ENCODE measurements at regions not wholly inside any gene's neighbourhood (a gene's known extent, or its start where the extent isn't known, plus 50 kb on each side); places are given as distances from the start of the nearest gene placed in this dataset.

DNA sequence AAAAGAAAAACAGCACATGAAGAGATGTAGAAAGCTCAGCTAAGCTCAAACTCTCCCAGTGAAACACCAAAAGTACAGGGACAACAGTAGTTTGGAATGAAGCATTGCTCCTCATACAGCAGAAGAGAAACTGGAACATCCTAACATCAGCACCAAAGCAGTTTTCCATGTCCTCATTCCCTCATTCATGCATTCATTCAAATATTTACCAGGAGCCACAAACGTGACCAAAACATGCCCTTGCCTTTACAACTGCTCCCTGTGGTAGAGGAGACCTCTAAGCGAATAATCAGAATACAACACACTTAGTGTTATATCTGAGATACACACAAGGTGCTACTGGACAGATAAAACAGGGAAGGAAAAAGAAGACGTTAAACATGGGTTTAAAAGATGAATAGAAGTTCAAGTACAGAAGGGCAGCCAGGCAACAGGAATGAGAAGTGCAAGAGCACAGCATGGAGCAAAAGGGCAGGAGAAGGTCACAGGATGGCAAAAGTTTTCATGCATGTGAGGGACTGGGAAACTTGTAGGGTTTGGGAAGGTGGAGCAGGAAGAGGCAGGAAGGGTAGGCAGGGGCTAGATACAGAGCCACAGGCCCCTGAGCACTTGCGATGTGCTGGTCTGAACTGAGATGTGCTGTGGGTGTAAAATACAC is 58.5 kb upstream of the LMCD1 start:
- Histone ChIP-seq H3K27ac (replicated peaks) (no peak overlapping the region), H3K27me3 (ENCODE audit: insufficient read depth, poor library complexity, severe bottlenecking) (no peaks in the 10 kb centered on the region), H3K4me3 (replicated peaks; ENCODE audit: insufficient read depth, low read length) (no peak overlapping the region)
- no peak for TF ChIP-seq POLR2AphosphoS5 (IDR thresholded peaks at IDR 0.05; ENCODE audit: low read depth)
- TF ChIP-seq SPI1 (IDR thresholded peaks at IDR 0.05; ENCODE audit: borderline replicate concordance, low read depth): no peak
- TF ChIP-seq, protein P1, sequence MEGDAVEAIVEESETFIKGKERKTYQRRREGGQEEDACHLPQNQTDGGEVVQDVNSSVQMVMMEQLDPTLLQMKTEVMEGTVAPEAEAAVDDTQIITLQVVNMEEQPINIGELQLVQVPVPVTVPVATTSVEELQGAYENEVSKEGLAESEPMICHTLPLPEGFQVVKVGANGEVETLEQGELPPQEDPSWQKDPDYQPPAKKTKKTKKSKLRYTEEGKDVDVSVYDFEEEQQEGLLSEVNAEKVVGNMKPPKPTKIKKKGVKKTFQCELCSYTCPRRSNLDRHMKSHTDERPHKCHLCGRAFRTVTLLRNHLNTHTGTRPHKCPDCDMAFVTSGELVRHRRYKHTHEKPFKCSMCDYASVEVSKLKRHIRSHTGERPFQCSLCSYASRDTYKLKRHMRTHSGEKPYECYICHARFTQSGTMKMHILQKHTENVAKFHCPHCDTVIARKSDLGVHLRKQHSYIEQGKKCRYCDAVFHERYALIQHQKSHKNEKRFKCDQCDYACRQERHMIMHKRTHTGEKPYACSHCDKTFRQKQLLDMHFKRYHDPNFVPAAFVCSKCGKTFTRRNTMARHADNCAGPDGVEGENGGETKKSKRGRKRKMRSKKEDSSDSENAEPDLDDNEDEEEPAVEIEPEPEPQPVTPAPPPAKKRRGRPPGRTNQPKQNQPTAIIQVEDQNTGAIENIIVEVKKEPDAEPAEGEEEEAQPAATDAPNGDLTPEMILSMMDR (IDR thresholded peaks at IDR 0.05; ENCODE audit: insufficient read depth, low read length): no peak
- TF ChIP-seq, protein P2, sequence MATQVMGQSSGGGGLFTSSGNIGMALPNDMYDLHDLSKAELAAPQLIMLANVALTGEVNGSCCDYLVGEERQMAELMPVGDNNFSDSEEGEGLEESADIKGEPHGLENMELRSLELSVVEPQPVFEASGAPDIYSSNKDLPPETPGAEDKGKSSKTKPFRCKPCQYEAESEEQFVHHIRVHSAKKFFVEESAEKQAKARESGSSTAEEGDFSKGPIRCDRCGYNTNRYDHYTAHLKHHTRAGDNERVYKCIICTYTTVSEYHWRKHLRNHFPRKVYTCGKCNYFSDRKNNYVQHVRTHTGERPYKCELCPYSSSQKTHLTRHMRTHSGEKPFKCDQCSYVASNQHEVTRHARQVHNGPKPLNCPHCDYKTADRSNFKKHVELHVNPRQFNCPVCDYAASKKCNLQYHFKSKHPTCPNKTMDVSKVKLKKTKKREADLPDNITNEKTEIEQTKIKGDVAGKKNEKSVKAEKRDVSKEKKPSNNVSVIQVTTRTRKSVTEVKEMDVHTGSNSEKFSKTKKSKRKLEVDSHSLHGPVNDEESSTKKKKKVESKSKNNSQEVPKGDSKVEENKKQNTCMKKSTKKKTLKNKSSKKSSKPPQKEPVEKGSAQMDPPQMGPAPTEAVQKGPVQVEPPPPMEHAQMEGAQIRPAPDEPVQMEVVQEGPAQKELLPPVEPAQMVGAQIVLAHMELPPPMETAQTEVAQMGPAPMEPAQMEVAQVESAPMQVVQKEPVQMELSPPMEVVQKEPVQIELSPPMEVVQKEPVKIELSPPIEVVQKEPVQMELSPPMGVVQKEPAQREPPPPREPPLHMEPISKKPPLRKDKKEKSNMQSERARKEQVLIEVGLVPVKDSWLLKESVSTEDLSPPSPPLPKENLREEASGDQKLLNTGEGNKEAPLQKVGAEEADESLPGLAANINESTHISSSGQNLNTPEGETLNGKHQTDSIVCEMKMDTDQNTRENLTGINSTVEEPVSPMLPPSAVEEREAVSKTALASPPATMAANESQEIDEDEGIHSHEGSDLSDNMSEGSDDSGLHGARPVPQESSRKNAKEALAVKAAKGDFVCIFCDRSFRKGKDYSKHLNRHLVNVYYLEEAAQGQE (IDR thresholded peaks at IDR 0.05; ENCODE audit: insufficient replicate concordance, low read depth): no peak
- no peak for DNase-seq (ENCODE audit: low read depth in 1 of 2, low spot score in 1 of 2)

DNA sequence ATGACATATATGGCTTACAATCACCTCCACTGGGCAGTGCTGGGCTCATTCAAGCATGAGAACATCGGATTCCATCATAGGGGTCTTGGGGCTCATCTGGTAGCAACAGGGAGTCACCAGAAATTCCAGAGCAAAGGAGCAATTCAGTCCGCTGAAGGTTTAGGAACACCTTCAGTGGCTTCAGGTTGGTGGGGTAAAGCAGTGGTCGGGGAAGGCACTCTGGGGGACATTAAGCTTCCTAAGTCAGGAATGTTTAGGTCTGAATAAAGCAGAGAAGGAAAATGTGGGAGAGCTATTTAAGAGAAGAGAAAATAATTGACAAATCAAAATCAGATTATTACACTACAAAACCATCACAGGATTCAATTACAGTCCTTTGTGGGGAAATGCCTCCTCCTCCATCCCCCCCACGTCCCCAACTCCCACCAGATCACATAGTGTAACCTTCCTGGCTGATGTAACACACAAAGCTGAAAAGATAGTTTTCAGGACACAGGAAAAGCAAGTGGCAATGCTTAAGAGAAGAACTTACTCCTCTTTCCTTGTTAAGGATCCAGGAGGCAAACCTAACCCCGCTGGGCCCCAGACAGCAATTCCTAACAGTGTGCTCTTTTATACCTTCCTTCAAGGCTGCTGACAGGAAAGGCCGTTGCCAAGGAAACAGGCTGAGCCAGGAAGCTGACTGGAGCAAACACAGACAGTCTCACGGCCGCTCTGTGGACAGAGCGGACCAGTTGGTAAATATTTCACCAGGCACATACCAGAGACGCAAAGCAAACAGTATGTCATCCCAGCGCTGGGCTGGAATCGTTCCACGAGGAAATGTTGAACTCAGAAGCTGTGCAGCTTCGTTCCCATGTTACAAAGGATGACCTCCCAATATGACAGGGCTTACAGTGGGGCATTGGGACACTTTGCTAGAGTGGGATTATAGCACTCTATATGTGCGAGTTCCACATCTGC is 57.5 kb upstream of the LMCD1 start:
- no peak overlapping the region for H3K27ac ChIP-seq (replicated peaks)
- DNase-seq (ENCODE audit: low read depth in 1 of 2, low spot score in 1 of 2): no peak
- H3K4me3 ChIP-seq (replicated peaks; ENCODE audit: insufficient read depth, low read length): no peak overlapping the region
- TF ChIP-seq POLR2AphosphoS5 (IDR thresholded peaks at IDR 0.05; ENCODE audit: low read depth): no peak
- TF ChIP-seq, protein P1 (IDR thresholded peaks at IDR 0.05; ENCODE audit: insufficient read depth, low read length): no peak
- TF ChIP-seq, protein P2 (IDR thresholded peaks at IDR 0.05; ENCODE audit: insufficient replicate concordance, low read depth): no peak
- no peak for TF ChIP-seq GABPA (IDR thresholded peaks at IDR 0.05; ENCODE audit: low read depth)
- no peak for TF ChIP-seq SPI1 (IDR thresholded peaks at IDR 0.05; ENCODE audit: borderline replicate concordance, low read depth)
- H3K27me3 ChIP-seq (ENCODE audit: insufficient read depth, poor library complexity, severe bottlenecking): no peaks in the 10 kb centered on the region

DNA sequence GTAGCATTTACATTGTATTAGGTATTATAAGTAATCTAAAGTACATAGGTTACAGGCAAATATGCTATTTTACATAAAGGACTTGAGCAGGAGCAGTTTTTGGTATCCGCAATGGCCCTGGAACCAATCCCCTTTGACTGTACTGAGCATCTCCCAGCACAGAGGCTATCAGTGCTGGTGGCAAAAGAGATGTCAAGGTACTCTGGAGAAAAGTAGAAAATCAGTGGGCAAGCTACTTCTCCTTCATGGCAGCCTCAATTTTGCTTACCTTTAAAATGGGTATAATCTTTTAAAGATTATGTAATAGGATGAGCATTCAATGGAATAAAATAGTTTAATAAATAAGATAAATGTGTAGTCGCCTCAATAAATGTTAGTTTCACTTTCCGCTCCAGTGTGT is 56.7 kb upstream of the LMCD1 start:
- Histone ChIP-seq H3K27ac (replicated peaks) (no peak overlapping the region), H3K4me3 (replicated peaks; ENCODE audit: insufficient read depth, low read length) (no peak overlapping the region), H3K27me3 (ENCODE audit: insufficient read depth, poor library complexity, severe bottlenecking) (no peaks in the 10 kb centered on the region)
- TF ChIP-seq, protein P1 (IDR thresholded peaks at IDR 0.05; ENCODE audit: insufficient read depth, low read length): no peak
- no peak for DNase-seq (ENCODE audit: low read depth in 1 of 2, low spot score in 1 of 2)

Measured in HL-60 (cell line).